HEK293 (cell line): ENCODE measurements at regions not wholly inside any gene's neighbourhood (a gene's known extent, or its start where the extent isn't known, plus 50 kb on each side); places are given as distances from the start of the nearest gene placed in this dataset.

ENCODE experiments used
- CTCF ChIP-seq: fragments of 450-650 bp; formaldehyde crosslinking; IDR thresholded peaks from 2 replicates; pipeline ENCODE4 v1.5.1; 2016; ENCODE audit warnings: missing biosample characterization, missing genetic modification characterization
- KLF10 ChIP-seq: fragments of 450-650 bp; IDR thresholded peaks from 2 replicates; pipeline ENCODE4 v1.5.1; 2018; ENCODE audit warnings: missing biosample characterization, mild to moderate bottlenecking, missing genetic modification characterization
- RBAK ChIP-seq: fragments of 450-650 bp; formaldehyde crosslinking; IDR thresholded peaks from 2 replicates; pipeline ENCODE4 v1.5.1; 2016; ENCODE audit warnings: missing biosample characterization, missing genetic modification characterization
- ZNF121 ChIP-seq: fragments of 450-650 bp; formaldehyde crosslinking; IDR thresholded peaks from 2 replicates; pipeline ENCODE4 v1.5.1; 2016; ENCODE audit warnings: missing biosample characterization, missing genetic modification characterization
- ZNF311 ChIP-seq: fragments of 450-650 bp; formaldehyde crosslinking; IDR thresholded peaks from 2 replicates; pipeline ENCODE4 v1.5.1; 2017; ENCODE audit warnings: missing biosample characterization, missing genetic modification characterization, borderline replicate concordance
- ZNF416 ChIP-seq: fragments of 450-650 bp; formaldehyde crosslinking; IDR thresholded peaks from 2 replicates; pipeline ENCODE4 v1.5.1; 2016; ENCODE audit warnings: missing biosample characterization, missing genetic modification characterization
- ZSCAN30 ChIP-seq: fragments of 450-650 bp; IDR thresholded peaks from 2 replicates; pipeline ENCODE4 v1.5.1; 2018; ENCODE audit warnings: missing biosample characterization, mild to moderate bottlenecking, missing genetic modification characterization, moderate library complexity
- ZSCAN4 ChIP-seq: fragments of 450-650 bp; formaldehyde crosslinking; IDR thresholded peaks from 2 replicates; pipeline ENCODE4 v1.5.1; 2017; ENCODE audit warnings: missing biosample characterization, missing genetic modification characterization

- TF ChIP-seq KLF10 (tag by site-specific recombination), result no peak
- no peak for TF ChIP-seq ZNF416
- TF ChIP-seq RBAK (tag by site-specific recombination), result no peak
- TF ChIP-seq CTCF (tag by site-specific recombination), result no peak
- TF ChIP-seq ZNF121 (tag by site-specific recombination), result no peak
- no peak for TF ChIP-seq ZNF311 (tag by site-specific recombination)
- TF ChIP-seq ZSCAN4 (tag by site-specific recombination), result no peak
- TF ChIP-seq ZSCAN30 (tag by site-specific recombination), result no peak
Observed at GRCh38 chr7:156493942-156494341, 146.6 kb upstream of the RNF32 start.
